ENCODE measurements at regions not wholly inside any gene's neighbourhood (a gene's known extent, or its start where the extent isn't known, plus 50 kb on each side); places are given as distances from the start of the nearest gene placed in this dataset.
"Not testable (repeated sequence)": the region's sequence is repeated elsewhere in the genome, so short reads cannot be mapped to it uniquely, and the experiment has no call there.

DNA sequence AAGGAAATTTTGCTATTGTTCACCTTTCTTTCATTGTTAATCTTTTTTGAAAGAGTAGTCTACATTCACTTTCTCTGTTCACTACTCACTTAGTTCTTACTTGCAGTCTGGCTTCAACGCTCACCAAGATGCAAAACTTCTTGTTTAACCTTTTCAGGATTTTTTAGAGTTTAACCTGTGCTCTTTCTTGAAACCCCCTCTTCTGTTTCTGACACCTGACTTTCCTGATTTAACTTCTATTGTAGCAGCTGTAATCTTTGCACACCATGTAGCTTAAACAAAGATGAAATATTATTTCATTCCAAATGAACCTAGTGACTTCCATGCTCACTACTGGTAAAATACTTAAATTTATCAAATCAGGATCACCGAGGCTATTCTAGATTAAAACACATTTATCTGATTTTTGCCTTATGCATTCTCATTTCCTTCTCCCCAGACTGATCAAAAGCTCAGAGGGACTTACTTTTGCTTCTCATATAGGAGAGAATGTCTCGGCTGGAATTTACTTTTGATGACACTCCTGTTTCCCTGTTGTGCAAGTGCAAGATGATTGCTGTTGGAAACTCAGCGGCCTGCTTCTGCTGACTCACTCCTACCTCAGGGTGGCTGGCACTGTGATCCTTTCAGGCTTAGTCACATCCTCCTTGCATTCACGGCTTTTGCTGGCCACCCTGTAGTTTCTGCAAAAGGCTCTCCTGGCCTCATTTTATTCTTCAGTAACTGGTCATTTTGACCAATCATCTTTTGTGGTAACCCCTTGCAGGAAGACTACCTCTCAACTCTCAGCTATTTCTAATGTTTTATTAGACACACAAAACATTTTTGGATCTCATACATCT is 109.3 kb upstream of the IFNE start:
- DNase-seq (ENCODE audit: low read depth in 4 of 4, low spot score in 3 of 4) = no peak

DNA sequence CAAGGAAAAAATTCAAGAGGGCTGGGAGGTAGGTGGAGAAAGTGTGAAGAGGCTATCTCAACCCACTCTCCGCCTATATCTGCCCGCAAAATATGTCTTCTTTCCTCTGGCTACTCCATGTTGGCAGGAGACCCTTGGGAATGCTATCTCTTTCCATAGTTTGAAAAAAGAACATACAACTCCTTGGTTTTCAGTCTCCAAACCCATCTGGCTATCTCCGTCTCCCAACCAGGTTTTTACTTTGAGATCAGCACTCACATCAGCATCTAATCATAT is 109.9 kb upstream of the IFNE start:
- DNase-seq (ENCODE audit: low read depth in 4 of 4, low spot score in 3 of 4) = no peak

DNA sequence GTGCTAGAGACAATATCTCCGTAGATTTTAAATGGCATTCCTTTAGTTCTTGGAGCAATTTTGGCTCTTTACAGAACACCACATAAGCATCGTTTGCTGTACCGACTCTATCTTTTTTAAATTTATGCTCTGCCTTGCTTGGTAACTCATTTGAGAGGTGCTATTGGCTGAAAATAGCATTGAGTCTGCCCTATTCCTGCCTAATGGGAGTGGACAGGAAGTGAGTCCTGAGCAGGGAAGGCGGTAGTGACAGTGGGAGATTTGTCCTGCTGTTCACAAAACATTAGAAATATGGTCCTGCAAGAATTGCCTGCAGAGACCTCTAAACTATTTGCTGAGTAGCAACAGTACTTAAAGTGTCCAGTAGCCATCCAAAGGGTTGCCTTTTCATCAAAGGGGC is 115.2 kb upstream of the IFNE start:
- no peak for DNase-seq (ENCODE audit: low read depth in 4 of 4, low spot score in 3 of 4)

DNA sequence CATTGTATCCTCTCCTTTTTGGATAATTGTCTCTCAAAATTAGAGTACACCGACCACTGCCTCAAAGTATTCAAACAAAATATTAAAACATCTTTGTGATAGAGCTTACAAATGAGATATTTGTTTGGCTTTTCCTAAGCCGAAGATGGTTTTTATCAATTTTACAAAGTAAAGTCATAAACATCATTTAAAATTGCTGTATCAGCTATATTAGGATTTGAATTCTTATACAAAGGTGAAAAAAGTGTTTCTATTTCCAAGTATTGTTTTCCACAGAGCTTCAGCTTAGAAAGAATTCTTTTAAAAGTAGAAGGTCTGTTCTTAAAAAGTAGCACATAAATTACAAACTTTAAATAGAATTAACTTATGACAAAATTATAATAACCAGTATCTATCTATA is 116.6 kb upstream of the IFNE start:
- no peak for DNase-seq (ENCODE audit: low read depth in 4 of 4, low spot score in 3 of 4)

DNA sequence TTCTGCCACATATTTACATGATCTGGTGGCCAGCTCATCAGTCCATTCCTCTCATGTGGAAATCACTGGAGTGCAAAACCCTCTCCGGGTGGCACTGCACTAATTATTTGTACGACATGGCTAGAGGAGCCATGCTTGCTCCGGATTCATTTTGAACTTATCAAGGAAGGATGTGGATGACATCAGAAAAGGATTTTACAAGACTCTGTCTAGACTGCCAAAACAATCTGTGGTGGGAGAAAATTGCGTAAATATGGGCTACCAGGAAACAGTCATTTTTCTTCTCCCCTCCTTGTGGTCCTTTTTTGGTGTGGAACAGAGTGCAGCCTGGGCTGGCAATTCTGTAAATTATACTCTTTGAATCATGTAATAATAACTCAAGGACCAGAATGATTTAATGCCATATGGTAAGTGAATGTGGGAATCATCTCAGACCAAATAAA is 123.4 kb upstream of the IFNE start:
- DNase-seq (ENCODE audit: low read depth in 4 of 4, low spot score in 3 of 4) = no peak

DNA sequence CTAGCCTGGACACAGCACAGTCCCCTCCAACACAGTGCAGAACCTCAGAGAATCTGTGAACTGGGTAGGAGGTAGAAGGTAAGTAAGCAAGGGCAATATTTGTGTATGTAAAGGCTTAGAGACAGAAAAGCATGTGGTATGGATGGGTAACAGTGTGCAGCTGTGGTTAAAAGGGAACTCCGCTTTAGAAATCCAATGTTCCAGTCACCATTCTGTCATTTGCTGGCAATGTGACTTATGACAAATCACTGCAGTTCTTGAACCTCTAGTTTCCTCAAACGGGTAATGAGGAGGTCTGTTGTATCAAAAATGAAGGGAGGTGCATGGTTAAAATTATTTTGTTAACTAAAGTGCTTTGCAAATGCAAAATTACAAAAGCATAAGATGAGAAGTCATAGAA is 125.5 kb upstream of the IFNE start:
- no peak for DNase-seq (ENCODE audit: low read depth in 4 of 4, low spot score in 3 of 4)

DNA sequence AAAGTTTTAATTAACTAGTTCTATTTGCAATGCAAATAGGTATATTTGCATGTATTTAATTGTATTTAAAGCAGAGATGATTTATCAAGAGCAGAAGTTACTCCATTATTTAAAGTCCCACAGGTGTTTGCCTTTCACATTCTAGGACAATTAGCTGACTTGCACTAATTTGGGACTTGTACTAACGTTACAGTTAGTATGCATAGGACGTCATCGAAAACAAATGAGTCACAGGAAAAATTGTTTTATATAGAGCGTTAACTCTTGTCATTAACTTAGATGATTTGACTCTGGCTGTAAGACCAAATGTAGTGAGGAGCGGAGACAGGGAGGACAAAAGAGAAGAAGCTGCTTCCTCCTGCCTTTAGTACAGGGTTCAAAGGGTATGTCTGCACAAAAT is 126.1 kb upstream of the IFNE start:
- no peak for DNase-seq (ENCODE audit: low read depth in 4 of 4, low spot score in 3 of 4)

DNA sequence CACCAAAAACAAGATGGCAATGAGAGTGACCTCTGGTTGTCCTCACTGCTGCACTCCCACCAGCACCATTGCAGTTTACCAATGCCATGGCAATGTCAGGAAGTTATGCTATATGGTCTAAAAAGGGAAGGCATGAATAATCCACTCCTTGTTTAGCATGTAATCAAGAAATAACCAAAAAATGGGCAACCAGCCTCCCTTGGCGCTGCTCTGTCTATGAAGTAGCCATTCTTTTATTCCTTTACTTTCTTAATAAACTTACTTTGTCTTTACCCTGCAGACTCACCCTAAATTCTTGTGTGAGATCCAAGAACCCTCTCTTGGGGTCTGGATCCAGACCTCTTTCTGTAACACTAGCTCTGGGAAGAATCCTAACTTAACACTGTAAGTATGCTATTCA is 127.4 kb upstream of the IFNE start:
- no peak for DNase-seq (ENCODE audit: low read depth in 4 of 4, low spot score in 3 of 4)

DNA sequence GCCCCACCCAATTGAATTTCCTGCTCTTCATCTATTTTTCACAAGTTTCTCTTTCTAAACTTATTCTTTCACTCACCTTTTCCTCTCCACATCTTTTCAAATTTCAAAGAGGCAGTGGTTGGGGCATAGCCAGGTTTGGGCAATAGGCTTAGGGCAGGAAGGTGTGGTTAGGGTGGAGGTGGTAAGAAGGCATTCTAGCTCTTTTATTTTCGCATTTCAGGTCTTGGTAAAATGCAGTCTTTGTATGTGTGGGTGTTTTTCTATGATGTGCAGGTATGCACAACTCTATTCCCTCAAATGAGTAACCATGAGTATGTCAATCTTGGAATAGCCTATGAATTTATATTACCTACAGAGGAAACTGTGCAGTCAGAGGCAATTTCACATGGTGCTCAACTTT is 129.8 kb upstream of the IFNE start:
- no peak for DNase-seq (ENCODE audit: low read depth in 4 of 4, low spot score in 3 of 4)

DNA sequence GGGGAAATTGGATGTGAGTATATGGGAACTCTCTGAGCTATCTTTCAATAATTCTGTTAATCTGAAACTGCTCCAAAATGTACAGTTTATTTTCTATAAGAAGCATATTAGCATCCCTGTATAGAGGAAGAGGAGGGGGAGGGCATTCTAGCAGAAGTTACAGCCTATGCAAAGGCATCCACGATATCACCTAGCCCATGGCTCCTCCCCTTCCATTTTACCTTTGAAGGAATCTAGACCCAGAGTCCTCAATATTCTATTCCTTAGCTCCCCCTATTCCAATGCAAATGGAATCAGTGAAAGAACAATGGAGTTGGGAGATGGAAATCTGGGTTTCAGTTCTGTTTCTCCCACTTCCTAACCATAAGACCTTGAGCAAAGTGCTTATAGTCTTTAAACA is 132.9 kb upstream of the IFNE start:
- DNase-seq (ENCODE audit: low read depth in 4 of 4, low spot score in 3 of 4) = no peak

DNA sequence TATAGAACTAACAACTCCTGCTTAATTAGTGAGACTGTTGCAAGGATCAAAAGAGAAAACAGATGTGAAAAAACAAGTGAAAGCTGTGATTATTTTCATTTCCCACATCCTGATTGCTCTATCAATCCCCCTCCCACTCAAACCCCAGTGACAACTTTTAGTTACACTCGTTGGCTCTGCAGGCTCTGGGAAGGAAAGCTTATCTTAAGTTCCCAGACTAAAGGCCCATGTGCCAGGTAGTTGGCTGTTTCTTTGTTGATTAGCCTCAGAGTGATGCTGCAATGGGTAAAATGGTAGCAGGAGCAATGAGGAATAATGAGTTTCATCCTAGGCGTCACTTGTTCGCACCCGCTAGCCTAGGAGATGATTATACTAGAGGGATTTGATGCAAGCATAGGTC is 133.3 kb upstream of the IFNE start:
- no peak for DNase-seq (ENCODE audit: low read depth in 4 of 4, low spot score in 3 of 4)

DNA sequence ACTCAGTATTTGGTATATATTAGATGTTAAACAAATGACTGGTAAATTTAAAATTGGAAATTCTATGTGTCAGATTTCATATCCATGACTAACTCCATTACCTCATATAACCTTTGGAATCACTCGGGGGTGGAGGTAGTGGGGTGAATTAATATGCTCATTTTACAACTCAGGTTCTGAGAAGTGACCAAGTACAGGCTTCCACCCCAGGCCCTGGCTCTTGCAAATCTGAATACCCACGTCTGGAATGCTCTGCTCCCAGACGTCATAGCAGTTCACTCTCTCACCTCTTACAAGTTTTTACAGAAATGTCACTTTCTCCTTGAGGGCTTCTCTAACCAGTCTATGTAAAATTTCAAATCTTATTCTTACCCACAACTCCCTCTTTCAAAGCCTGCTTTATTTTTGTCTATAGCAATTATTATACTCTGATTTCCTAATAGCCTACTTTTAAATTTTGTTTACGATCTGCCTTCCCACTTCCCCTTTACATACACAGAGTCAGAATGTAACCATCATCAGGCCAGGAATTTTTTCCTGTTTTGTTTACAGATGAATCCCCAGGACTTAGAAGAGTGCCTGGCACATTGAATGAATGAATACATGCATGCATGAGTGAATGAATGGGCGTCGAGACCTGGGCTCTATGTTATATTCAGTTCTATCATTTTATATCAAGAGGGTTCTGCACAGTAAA is 134.1 kb upstream of the IFNE start:
- no peak for DNase-seq (ENCODE audit: low read depth in 4 of 4, low spot score in 3 of 4)

DNA sequence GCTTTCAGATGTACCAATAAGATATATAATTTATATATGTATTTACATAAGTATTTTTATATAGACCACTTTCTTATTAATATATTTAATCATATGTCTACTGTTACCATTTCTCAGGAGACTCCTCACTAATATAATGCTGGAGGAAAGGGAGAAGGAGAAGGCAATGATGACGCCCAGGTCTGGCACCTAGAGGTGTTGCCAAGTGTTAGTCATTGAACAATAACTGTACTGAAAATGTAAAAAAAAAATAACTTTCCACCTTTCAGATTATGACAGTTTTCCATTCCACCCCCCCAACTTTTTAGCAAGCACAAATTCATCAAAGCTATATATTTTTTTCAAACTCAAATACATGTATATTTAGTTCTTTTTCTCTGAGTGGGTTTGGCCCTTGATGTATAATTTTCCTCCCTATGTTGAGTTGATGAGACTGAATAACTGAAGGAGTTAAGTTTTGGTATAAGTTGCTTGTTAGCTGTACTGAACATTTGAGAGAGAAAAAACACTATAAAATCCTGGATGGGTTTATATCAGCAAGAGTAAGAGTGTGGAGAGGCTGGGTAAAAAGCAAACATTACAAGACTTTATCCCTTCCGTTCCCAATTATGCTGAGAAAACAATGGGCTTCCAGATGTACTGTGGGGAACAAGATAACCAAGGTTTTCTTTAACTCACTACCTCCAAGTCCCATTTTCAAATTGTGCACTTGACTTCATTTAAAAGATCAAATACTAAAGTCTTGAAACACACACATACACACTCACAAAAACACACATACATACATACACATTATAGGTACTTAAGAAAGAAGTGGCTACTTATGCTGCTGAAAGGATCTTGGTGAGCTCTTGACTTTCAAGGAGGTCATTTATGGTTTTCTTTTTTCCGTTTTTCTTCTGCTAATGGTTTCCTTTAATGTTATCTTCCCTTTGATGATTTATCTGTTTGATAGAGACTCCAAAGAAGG is 142.8 kb upstream of the IFNE start:
- DNase-seq (ENCODE audit: low read depth in 4 of 4, low spot score in 3 of 4) = no peak

DNA sequence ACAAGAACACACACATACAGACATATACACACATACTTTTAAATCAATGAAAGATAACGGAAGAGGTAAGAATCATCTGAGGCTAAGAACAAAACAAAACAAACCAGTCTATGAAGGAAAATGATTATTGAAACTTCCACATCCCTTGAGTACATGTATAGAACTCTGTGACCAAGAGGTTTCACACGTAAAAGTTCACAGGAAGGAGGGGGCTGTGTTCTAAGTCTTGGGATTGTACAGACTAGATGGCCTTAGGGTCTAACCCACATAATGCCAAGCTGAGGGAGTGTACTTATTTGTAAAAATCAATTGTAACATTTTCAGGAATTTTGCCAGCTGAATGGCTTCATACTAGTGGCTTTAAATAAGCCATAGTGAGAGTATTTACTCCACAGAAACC is 144.4 kb upstream of the IFNE start:
- no peak for DNase-seq (ENCODE audit: low read depth in 4 of 4, low spot score in 3 of 4)

DNA sequence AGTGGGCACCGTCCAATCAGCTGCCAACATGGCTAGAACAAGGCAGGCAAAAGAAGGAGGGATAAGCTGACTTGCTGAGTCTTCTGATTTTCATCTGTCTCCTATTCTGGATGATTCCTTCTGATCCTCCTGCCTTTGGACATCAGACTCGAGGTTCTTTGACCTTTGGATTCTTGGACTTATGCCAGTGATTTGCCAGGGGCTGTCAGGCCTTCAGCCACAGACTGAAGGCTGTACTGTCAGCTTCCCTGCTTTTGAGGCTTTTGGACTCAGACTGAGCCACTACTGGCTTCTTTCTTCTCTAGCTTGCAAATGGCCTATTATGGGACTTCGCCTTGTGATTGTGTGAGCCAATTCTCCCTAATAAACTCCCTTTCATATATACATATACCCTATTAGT is 146.8 kb upstream of the IFNE start:
- DNase-seq (ENCODE audit: low read depth in 4 of 4, low spot score in 3 of 4) = not testable (repeated sequence)

DNA sequence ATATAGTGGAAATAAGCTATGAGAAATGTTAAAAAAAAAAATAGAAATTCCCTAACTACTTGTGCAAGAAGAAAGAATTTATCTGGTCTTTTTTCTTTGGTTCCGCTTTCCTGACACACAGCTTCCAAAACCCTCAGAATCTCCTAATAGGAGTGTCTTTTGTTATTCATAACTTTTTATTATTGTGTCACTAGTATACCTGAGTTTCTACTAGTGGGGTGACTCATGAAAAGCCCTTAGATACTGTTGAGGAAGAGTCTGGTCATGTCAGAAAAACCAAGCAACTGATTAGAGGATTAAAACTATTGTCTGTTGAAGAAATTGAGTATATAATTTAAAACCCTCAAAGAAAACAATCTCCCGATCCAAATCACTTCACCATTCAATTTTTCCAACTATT is 152.8 kb upstream of the IFNE start:
- no peak for DNase-seq (ENCODE audit: low read depth in 4 of 4, low spot score in 3 of 4)

DNA sequence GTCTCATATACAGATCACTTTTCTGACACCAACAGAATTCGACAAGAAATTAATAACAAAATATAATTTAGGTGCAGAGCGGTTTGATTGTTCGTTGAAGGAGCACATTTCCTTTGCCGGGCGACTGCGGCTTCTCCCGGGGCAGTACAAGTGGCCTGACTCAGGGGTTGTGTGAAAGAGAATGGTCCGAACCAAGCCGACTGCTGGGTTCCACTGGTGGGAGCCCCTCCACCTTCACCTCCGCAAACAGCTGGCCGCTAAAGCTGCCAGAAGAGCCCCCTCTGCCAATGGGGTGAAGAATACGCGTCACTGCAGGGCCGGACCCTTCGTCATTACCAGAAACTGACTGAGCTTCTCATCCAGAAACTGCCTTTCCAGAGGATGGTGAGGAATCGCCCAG is 156.0 kb upstream of the IFNE start:
- no peak for DNase-seq (ENCODE audit: low read depth in 4 of 4, low spot score in 3 of 4)

DNA sequence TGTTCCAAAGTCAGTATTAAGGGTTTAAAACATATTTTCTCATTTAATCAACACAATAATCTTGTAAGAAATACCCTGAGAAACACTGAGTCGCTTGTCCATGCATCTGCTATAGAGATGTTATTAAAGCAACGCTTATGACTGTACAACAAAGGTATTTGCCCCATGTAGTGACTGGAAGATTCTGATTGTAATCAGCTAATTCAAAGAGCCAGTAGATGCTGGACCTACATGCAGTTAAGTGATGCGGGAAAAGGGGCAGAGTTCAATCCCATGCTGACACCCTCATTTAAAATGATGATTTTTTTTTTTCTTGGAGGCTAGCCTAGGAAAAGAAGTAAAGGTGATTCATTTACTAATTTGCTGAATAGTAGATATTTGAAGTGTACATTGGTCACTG is 149.3 kb upstream of the MTAP start:
- no peak for DNase-seq (ENCODE audit: low read depth in 4 of 4, low spot score in 3 of 4)

DNA sequence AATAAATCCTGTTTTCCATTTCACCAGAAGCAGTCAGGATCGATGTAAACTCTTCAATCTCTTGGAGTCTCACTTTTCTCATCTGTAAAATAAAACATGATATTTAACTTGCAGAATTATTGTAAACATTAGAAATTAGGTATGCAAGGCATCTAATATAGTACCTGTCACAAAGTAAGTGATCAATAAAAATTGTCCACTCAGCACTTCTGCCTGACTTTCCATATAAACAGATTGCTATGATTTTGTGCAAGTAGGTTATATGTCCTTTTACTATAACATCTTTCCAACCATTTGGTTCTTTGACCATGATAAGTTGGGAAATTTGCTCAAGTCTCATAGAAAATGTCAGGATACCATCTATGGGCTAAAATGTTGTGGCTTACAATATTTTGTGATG is 148.8 kb upstream of the MTAP start:
- DNase-seq (ENCODE audit: low read depth in 4 of 4, low spot score in 3 of 4) = no peak

DNA sequence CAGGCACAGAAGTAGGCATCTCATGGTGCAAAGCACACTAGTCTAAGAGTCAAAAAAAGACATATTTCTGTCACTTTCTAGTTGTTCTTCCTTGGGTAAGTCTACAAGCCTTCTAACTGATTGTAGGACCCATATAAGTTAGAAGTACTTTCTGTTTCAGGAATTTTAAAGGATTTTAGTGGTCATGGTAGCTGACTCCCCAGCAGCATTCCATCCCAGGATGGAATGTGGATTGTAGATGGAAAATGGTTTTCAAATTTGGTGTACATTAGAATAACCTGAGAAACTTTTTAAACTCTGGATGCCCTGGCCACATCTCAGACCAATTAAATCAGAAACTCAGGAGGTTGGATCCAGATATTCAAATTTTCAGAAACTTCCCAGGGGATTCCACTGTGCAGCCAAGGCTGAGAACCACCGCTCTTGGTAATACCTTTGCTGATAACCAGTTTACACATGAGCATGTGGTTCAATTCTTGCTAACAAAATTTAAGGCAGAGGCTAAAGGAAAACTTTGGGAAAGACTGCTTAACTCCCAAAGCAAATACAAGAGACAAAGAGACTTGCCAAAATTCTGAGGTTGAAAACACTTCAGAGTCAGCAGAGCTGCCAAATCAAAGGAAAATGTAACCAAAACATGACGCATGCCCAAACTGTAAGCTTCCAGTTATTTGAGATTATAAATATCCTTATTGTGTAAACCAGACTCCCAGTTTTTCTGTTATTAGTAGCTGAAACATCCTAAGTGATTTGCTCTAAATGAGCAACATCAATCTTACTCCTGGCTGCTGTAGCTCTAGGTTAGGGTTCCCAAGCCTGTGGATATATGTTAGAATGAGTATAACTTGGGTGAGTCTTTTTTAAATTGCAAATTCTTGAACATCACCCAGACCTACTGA is 145.4 kb upstream of the MTAP start:
- DNase-seq (ENCODE audit: low read depth in 4 of 4, low spot score in 3 of 4) = no peak
